Activated CD8-positive, alpha-beta memory T cell treated with anti-CD3 and anti-CD28 coated beads for 1 hour (primary cell): ENCODE measurements at regions not wholly inside any gene's neighbourhood (a gene's known extent, or its start where the extent isn't known, plus 50 kb on each side); places are given as distances from the start of the nearest gene placed in this dataset.
"Not testable (repeated sequence)": the region's sequence is repeated elsewhere in the genome, so short reads cannot be mapped to it uniquely, and the experiment has no call there.

Source experiments
- DNase-seq, 2 donors: peaks; one replicate each; pipeline ENCODE4 v3.0.0-alpha.2; 2020; ENCODE audit warnings: low read depth in 1 of 2; ENCODE audit errors: extremely low read depth in 1 of 2

DNA sequence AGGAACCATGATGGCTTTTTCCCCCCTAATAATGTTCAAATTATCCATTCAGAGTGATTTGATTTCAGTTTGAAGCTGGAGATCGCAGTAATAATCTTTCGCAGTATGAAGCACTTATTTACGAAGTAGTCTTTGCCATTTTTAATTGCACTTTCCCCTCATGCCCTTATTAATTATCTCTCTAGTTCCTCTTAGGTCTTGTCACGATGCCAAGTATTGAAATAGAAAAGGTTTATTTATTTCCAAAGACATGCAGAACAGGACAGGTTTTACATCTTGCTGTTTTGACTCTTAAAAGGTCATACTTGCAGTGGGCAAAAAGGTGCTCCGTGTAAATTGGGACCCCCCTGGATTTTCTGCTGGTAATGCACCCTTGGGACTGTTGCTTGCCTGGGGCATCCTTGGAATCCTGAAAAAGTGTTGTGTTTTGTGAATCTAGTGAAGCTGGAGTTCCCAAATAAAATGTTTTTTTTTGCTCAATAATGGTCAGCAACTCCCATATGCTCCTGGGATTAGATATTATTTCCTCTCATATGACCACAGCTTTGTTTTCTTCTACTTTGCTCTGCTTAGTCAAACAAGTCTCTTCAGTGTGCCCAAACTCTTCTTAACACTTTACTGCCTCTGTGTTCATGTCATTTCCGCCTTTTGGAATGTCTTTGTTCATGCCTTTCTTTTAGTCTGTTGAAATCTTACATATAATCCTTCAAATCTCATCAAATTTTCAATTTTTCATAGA is 278.3 kb downstream of the TMEM38B start:
- no peak for DNase-seq

DNA sequence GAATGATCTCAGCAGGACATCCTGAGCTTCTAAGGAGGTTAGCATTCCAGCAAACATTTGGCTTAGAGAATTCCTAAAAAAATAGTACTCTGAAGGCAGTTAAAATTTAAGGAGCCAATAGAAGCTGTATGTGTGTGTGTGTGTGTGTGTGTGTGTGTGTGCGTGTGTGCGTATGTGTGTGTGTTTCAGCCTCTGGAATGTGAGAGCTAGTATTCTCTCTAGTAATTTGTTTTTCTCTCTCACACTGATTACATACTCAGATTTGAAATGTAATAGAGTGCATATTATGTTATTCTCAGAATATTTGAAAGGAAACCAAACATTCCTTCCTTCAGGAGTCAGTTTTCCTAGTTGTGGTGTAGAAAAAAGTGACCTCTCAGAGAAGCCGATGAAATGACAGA is 279.6 kb downstream of the TMEM38B start:
- no peak for DNase-seq

DNA sequence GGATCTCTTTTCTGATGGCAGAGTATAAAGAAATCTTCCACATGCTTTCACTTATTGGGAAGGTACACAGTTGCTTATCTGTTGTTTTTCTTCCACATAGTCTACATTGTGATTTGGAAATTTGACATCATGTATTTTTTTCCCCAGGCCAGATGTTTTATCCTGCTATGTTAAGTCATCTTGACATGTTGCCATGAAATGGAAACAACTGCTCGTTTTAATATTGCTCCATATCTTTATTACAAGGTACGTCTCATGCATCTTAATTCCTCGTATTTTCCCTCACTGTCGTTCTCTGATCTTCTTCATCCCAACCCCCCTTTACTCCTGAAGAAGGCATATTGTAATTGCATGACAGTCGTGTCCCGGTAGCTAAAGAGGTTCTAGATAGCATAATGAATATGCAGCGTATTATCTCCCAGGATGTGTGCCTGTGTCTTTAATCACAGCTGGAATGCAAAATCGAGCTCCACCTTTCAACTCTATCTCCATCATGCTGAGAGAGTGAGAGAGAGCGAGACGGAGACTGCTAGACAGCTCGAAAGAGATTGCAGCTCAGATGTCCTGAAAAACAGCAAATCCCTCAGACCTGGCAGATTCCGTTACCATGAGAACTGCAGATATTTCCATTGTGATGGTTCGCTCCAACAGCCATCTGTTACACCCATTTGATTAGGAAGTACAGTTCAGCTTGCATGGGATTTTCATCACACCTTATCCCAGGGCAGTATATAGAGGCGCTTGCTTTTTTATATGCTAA is 281.7 kb downstream of the TMEM38B start:
- no peak for DNase-seq

DNA sequence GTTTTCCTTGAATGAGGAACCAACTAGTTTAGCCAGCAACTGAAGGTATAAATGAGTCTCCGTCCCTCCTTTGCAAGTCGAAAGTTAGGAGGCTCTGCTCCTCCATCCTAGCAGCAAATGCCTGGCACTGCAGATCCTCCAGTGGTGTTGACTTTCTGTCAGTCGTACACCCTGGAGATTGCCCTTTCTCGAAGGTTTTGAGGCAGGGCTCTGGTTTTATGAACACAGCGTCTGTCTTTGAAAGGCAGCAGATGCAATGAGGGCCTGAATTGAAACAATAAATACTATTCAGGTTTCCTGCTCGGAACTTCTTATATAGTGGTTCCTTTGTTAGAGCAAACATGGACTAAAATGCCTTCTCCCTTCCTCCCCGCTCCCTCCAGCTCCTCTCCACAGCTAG is 284.0 kb downstream of the TMEM38B start:
- no peak for DNase-seq

DNA sequence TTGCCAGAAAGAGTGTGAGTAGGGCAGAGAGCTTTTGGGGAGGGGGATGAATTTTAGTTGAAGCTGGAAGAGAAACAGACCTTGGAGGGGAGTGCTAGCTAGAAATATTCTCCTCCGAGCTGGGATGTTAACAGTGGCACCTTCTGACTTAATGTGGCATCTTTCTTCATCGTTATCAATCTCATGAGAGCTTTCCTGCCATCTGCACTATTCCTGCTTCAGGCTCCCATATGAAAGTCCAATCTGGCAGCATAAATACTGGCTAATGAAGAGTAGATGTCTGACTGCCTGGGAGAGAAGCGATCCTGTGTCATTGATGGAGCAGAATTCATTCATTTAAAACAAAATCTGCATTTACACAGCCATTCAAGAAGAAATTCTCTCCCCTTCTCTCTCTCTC is 284.5 kb downstream of the TMEM38B start:
- DNase-seq, result no peak

DNA sequence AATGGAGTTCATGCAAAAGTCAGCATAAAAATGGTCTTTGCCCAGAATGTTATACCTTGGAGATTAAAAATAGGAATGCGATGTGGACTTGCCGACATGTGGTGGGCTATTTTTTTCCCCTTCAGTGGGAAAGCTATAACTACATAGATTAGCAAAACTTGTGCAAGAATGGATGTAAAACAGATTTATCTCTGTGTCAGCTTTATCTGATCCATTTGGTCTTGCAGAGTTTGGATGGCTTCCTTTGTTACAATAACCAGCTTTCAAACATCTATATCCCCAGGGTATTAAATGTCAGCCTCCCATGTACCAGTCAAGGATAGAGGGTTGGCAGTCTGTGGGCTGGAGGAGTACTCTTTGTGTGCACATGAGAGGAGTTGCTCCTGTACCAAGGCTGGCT is 284.9 kb downstream of the TMEM38B start:
- DNase-seq, result no peak

DNA sequence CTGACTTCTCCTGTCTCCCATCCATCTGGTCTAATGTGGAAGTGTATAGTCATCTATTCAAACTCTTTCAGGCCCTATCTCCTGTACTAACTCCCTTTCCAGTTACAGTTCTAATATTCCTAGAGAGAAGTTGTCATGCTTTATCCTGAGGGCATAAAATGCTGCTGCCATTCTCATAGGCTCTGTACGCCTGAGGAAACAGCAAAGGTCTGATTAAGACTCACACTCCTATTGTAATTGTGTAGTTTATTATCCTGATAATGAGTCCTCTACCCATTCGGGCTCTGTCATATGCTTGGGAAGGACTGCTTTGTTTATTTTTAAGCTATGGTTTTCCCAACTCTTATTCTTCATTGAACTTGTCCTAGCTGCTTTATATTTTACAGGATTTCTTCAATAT is 290.4 kb downstream of the TMEM38B start:
- DNase-seq, result no peak

DNA sequence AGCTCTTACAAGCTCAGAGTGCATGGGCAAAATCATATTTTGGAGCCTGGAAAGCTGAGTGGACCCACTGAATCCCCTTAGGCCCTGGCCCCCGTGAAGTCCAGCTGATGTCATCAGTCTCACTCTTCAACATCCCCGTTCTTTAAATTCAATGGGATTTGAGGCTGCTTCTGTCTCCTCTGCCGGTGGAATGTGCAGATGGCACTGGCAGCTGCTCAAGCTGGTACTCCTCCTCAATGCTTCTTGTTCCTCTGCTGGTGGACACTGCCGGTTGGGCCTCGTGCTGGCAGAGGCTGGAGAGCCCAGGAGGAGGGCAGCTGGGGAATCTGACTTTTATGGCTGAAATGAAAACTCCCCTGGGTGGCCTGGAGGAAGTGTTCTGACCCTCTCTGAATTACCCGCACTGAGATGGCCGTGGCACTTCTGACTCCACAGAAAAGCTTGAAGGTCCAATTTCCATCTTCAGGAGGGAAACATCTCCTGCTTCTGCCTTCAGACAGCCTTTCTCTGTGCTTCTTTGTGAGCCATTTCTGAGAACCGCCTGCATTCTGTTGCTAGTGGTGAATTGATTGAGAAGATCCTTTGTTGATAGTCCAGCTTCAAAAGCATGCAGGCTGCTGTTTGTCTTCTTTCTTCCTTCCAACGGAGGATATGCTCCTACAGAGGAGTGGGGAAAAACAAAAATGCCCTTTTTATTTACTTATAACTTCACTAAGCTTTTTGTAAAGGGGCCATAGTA is 298.9 kb downstream of the TMEM38B start:
- no peak for DNase-seq

DNA sequence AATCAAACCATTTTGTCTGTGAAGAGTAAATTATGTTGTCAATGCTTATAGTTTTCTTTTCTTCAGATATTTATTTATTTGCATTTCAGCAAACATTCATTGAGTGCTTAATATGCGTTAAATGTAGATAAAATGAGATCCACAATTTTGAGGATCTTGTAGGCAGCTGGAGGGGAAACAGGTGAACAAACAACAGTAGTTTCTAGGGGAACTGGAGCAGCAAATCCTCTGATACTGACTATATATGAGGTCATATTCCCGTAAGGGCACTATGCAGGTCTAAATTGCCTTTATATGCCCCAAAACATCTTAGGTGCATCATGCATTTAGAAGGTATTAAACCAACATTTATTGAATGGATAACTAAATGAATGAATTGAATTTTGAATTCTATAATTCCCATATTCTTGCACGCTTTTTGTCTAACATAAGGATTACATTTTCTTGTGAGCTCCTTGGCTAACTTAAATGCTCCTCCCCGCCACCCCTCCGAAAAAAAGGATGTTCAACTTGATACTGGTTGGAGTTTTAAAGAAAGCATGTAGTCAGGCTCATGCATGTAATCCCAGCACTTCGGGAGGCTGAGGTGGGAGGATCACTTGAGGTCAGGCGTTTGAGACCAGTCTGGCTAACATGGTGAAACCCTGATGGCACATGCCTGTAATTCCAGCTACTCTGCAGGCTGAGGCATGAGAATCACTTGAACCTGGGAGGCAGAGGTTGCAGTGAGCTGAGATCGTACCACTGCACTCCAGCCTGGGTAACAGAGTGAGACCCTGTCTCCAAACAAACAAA is 299.8 kb downstream of the TMEM38B start:
- no peak for DNase-seq

DNA sequence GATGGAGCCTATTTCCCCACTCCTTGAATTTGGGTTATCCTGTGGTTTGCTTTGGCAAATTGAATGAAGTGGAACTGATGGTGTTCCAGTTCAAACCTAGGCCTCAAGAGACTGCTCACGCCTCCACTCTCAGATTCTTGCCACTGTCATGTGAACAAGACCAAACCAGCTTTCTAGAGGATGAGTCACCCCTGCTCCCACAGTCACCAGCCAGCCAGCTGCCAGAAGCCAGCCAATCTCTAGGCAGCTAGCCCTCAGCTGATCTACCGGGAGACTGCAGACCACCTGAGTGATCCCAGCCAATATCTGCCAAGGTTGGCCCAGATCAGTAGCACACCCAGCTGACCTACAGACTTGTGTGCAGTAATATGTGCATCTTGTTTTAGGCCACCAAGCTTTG is 300.6 kb downstream of the TMEM38B start:
- DNase-seq, result no peak

DNA sequence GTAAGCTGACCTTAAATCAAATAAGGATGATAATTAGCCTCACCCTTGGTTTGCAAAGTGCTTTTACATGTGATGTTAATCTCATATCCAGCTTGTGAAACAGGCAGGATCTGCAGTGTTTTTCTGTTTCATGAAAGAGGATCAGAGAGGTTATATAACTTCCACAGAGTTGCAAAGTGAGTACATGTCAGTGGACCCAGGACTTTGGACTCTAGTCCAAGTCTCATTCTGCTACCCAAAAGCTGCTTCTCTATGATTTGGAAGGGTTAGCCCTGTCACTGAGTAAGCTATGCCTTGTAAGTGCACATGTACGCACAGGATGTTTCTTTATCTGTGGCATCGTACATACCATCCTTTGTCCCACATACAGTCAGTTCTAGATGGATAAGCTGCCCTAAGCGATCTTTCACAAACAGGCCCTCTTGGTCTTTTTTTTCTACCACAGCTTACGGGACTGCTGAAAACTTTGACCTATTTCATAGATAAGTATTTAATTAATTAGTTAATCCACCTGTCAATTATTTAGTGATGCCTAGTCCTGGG is 322.9 kb downstream of the TMEM38B start:
- DNase-seq, result no peak

DNA sequence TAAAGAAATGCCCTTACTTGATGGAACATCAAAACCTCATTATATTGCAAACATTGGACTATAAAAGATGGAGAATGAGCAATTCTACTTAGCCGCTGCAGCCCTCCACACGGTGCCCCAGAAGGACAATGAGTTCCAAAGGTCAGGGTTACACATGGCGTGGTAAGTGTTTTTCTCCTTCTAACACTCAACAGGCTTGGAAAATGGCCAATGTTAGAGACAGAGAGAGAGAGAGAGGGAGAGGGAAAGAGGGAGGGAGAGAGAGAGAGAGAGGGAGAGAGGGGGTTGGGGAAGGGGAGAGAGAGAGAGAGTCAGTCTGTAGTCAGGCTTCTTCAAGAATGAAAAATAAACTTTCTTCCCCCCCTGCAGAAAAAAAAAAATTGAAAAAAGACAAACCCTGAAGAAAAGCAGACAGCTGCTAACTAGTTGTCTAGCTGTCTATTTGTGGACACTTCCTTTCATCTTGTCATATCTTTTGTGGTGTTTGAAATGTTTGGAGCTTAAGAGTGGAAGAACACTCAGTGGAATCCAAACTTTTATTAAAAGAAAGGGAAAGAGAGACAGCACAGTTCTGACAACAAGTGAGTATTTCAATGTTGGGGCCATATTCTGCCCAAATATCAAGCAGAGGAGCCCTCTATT is 324.8 kb downstream of the TMEM38B start:
- no peak for DNase-seq

DNA sequence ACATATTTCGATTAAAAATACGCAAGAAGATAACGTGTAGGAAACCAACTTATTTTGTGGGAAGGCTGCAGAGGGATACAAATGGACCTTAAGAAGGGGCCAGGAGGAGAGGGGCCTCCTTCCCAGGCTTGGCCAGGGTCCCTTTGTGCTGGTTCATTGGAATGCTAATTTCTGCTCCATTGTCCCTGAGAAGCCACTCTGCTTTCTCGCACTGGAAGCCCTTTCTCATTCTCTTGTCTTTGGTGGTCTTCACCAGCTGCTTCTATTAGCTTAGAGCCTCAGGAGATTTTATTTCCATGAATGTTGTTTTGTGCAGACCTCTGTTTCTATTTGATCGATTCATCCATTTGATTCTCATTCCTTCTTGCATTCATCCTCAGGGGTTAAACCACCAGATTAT is 325.4 kb downstream of the TMEM38B start:
- no peak for DNase-seq

DNA sequence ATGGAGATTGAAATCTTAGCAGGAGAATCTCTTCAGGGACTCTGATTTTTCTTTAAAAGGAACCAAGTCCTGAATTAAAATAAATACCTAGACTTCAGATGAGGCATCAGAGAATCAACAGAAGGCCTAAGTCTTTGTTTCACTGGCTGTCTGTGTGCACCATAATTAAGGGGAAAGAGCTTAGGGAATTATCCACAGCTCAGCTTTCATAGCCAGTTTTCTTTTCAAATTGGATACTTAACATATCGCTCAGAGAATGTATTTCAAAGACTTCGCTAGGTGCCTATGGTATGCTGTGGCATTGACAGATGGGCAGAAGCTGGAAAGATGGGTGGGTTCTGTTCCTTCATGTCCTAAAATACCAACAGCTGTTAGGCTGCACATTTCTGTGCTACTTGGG is 325.8 kb downstream of the TMEM38B start:
- no peak for DNase-seq

DNA sequence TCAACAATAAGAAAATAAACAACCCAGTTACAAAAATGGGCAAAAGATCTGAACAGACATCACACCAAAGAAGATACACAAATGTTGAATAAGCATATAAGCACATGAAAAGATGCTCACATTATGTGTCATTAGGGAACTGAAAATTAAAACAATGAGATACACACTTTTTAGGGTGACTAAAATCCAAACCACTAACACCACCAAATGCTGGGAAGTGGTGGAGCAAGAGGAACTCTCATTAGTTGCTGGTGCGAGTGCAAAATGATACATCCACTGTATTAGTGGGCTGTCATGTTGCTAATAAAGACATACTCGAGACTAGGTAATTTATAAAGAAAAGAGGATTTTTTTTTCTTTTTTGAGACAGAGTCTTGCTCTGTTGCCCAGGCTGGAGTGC is 329.1 kb downstream of the TMEM38B start:
- no peak for DNase-seq

DNA sequence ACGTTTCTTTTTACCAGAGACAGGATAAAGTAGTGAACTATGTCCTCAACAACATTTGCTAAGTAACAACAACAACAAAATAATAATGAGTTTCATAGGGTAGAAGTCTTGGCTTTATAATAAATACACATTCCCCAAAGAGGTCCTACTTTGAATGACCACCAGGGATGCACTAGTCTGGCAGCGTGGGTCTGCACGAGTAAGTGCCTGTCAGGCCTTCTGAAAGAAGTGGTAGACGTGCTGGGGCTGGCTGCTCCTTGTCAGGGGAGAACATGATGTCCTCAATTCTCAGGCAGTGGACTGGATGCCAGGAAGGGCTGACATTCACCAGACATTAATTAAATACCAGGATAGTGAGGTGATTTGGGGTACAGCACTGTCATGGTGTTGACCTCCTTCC is 331.1 kb downstream of the TMEM38B start:
- no peak for DNase-seq

DNA sequence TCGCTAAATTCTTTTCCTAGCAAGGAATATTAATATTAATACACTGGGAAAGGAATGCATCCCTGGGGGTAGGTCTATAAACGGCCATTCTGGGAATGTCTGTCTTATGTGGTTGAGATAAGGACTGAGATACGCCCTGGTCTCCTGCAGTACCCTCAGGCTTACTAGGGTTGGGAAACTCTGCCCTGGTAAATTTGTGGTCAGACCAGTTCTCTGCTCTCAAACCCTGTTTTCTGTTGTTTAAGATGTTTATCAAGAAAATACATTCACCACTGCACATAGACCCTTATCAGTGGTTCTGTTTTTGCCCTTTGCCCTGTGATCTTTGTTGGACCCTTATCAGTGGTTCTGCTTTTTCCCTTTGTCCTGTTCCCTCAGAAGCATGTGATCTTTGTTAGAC is 335.8 kb downstream of the TMEM38B start:
- not testable (repeated sequence) for DNase-seq

DNA sequence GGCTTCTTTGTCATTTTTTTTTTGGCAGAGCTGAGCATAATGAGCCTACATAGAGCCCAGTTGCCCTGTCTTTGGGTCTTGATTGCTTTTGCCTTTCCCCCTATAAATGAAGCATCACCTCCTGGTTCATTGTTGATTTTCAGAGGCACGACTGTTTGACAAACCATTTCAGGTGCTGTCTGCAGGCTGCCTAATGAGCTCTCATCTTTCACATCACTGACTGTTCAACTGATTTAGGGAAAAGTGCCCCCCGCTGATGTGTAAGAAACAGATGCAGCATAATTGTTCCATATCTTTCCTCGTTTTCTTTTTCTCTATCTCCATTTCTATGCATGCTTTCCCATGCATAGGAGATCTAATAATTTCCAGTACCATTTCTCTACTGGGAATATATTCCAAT is 338.6 kb downstream of the TMEM38B start:
- no peak for DNase-seq

DNA sequence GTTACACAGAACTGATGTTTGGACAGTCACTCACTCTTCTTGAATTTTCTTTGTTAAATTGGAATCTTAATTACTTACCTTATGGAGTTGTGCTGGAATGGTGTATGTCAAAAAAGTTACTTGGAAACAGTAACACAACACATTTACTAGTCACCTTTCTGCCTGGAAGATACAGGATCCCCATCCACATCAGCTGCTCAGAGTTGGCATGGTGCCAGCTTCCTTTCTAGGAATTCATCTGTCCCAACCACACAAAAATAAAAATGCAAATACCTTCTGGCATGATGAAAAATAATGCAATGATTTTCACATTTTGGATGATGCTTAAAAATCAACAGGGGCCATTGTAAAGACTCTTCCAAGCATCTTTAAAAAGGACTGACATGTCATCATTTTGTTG is 341.5 kb downstream of the TMEM38B start:
- DNase-seq, result no peak

DNA sequence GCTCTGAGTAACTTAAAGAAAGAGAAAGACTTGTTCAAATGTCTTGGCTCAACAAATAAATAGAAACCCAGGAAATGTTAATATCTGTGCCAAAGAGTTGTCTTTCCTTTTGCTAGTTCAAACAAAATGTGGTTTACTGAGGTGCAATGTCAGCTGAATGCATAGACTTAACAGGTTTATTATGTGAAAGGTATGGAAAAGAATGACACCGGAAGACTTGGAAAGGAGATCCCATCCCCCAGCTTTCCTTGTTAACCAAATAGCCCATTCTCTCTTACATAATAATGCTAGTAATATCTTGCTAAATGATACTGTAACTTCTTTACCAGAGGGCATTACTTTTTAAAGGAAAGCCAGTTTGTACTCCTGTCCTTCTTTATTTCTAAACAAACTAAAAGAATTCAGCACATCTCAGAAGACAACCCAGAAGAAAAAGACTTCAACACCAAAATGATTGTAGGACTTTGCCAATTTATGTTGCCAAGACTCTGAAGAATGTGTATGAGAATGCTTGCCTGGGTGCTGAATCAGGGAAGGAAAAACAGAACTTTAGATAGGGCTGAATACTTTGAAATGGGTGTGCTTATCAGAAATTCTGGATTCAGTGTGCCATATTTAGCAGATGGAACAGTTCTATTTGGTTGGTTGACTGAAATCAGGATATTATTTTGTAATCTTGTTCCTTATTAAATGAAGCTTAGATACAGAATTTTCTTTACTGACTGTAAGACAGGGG is 344.1 kb downstream of the TMEM38B start:
- no peak for DNase-seq
